ENCODE measurements at regions not wholly inside any gene's neighbourhood (a gene's known extent, or its start where the extent isn't known, plus 50 kb on each side); places are given as distances from the start of the nearest gene placed in this dataset.

DNA sequence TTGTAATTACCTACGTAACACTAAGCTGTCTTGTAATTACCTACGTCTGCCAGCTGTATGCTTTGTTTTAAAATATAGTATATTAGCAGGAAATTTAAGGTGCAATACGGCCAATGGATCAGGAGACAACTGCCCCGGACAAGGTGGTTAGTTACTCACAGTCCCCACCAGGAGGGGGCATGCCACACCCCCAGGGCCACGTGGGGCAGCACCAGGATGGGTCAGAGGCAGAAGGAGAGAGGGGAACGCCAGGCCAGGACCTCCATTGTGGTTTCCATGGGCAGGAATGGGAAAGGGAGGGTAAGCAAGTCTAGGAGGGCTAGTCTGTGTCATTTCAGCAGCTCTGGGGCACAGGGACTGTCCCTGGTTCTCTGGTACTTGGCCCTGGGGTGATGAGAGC, 140.1 kb downstream of the URI1 start:
- H3K4me1 Mint-ChIP-seq (ENCODE audit: low read depth): no peaks in the 10 kb centered on the region
- CTCF ChIA-PET: no interaction called here
- ATAC-seq (ENCODE audit: poor library complexity): no peak

DNA sequence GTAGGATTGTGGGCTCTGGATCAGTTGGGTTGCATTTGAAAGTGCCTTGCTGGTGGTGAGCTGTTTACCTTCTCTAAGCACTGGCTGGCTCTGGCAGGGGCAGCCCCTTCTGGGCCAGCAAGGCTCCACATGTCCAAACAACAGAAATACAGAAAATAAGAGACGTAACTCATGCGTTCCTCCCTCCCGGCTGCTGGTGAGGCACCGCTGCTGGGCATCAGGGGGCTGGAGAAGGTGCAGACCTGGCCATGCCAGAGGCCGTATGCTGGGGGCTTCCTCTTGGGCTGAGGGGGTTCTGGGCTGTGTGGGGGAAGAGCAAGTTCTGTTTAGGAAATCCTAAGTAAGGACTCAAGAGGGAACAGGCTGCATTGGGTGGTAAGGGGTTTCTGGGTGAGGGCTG, 140.6 kb downstream of the URI1 start:
- intact Hi-C loops (cut with DNase I, micrococcal nuclease): no loop called here
- TF ChIP-seq, protein P1, sequence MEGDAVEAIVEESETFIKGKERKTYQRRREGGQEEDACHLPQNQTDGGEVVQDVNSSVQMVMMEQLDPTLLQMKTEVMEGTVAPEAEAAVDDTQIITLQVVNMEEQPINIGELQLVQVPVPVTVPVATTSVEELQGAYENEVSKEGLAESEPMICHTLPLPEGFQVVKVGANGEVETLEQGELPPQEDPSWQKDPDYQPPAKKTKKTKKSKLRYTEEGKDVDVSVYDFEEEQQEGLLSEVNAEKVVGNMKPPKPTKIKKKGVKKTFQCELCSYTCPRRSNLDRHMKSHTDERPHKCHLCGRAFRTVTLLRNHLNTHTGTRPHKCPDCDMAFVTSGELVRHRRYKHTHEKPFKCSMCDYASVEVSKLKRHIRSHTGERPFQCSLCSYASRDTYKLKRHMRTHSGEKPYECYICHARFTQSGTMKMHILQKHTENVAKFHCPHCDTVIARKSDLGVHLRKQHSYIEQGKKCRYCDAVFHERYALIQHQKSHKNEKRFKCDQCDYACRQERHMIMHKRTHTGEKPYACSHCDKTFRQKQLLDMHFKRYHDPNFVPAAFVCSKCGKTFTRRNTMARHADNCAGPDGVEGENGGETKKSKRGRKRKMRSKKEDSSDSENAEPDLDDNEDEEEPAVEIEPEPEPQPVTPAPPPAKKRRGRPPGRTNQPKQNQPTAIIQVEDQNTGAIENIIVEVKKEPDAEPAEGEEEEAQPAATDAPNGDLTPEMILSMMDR (IDR thresholded peaks at IDR 0.05): no peak
- no peaks in the 10 kb centered on the region for H3K4me1 ChIP-seq (ENCODE audit: insufficient read depth, low read length)
- peaks cover 0 to 13% of the 10 kb centered on the region in 2 experiments for H3K9me3 ChIP-seq (ENCODE audit: control insufficient read depth in 1 of 2, insufficient read depth in 1 of 2, low read length in 2 of 2)
- Mint-ChIP-seq H3K9me3 (no peaks in the 10 kb centered on the region), H3K36me3 (ENCODE audit: low read depth) (no peaks in the 10 kb centered on the region), H3K27me3 (peaks cover 5% of the 10 kb centered on the region), H3K4me1 (ENCODE audit: low read depth) (no peaks in the 10 kb centered on the region), H3K27ac (no peak overlapping the region), H3K4me3 (no peak overlapping the region)
- ATAC-seq (ENCODE audit: poor library complexity) (no peak), DNase-seq (no peak)
- ChIA-PET POLR2A (no interaction called here), CTCF (no interaction called here)
- H3K27ac ChIP-seq (ENCODE audit: low read depth in 1 of 2, low read length in 2 of 2): no peak overlapping the region
- no peak overlapping the region for H3K4me3 ChIP-seq (ENCODE audit: low read length)
- no peaks in the 10 kb centered on the region for H3K36me3 ChIP-seq (ENCODE audit: insufficient read depth, low read length)
- peaks cover 0 to 11% of the 10 kb centered on the region in 2 experiments for H3K27me3 ChIP-seq (ENCODE audit: control insufficient read depth in 1 of 2, insufficient read depth in 2 of 2, low read length in 2 of 2)

More for the DNA sequence above, 140.1 kb downstream of the URI1 start:
- POLR2A ChIA-PET: no interaction called here
- no peaks in the 10 kb centered on the region for H3K36me3 ChIP-seq (ENCODE audit: insufficient read depth, low read length)
- peaks cover 0 to 11% of the 10 kb centered on the region in 2 experiments for H3K27me3 ChIP-seq (ENCODE audit: control insufficient read depth in 1 of 2, insufficient read depth in 2 of 2, low read length in 2 of 2)
- no peak overlapping the region for H3K4me3 Mint-ChIP-seq
- H3K27me3 Mint-ChIP-seq: peaks cover 5% of the 10 kb centered on the region
- DNase-seq: no peak
- peaks cover 0 to 18% of the 10 kb centered on the region in 2 experiments for H3K9me3 ChIP-seq (ENCODE audit: control insufficient read depth in 1 of 2, insufficient read depth in 1 of 2, low read length in 2 of 2)
- no peak overlapping the region for H3K27ac ChIP-seq (ENCODE audit: low read depth in 1 of 2, low read length in 2 of 2)
- no peaks in the 10 kb centered on the region for H3K9me3 Mint-ChIP-seq
- no peak overlapping the region for H3K4me3 ChIP-seq (ENCODE audit: low read length)
- no peaks in the 10 kb centered on the region for H3K4me1 ChIP-seq (ENCODE audit: insufficient read depth, low read length)
- intact Hi-C loops (cut with DNase I, micrococcal nuclease): no loop called here
- no peaks in the 10 kb centered on the region for H3K36me3 Mint-ChIP-seq (ENCODE audit: low read depth)
- no peak overlapping the region for H3K27ac Mint-ChIP-seq
- TF ChIP-seq, protein P1 (IDR thresholded peaks at IDR 0.05): no peak

GRCh38 chr19:30083125-30083681, 141.2 kb downstream of the URI1 start:
- intact Hi-C loops (cut with DNase I, micrococcal nuclease): no loop called here
- ATAC-seq (ENCODE audit: poor library complexity) (no peak), DNase-seq (no peak)
- Histone ChIP-seq H3K4me1 (ENCODE audit: insufficient read depth, low read length) (no peaks in the 10 kb centered on the region), H3K36me3 (ENCODE audit: insufficient read depth, low read length) (no peaks in the 10 kb centered on the region), H3K9me3 (ENCODE audit: control insufficient read depth in 1 of 2, insufficient read depth in 1 of 2, low read length in 2 of 2) (peaks cover 0 to 10% of the 10 kb centered on the region in 2 experiments), H3K4me3 (ENCODE audit: low read length) (no peak overlapping the region), H3K27ac (ENCODE audit: low read depth in 1 of 2, low read length in 2 of 2) (no peak overlapping the region), H3K27me3 (ENCODE audit: control insufficient read depth in 1 of 2, insufficient read depth in 2 of 2, low read length in 2 of 2) (peaks cover 0 to 11% of the 10 kb centered on the region in 2 experiments)
- Mint-ChIP-seq H3K27ac (no peak overlapping the region), H3K27me3 (peaks cover 5% of the 10 kb centered on the region), H3K36me3 (ENCODE audit: low read depth) (no peaks in the 10 kb centered on the region), H3K4me3 (no peak overlapping the region), H3K4me1 (ENCODE audit: low read depth) (no peaks in the 10 kb centered on the region), H3K9me3 (no peaks in the 10 kb centered on the region)
- TF ChIP-seq, protein P1 (IDR thresholded peaks at IDR 0.05): no peak
- POLR2A ChIA-PET: no interaction called here
- CTCF ChIA-PET: interaction anchor here (0.6 kb wide), 1 partner anchor 330 kb away, joined by 3 read pairs; no protein-coding TSS in a partner anchor

Measured in CD4-positive, alpha-beta T cell (primary cell).